HCT116 (cell line): ENCODE measurements at regions not wholly inside any gene's neighbourhood (a gene's known extent, or its start where the extent isn't known, plus 50 kb on each side); places are given as distances from the start of the nearest gene placed in this dataset.

Source experiments
- ATAC-seq: fragments of 200-7000 bp; cut with Tn5 transposase; 2 replicates; pipeline ENCODE4 v1.9.1; 2020; ENCODE audit warnings: mild to moderate bottlenecking, moderate library complexity
- BruUV-seq: library from RNA; stranded (reverse); fragments of 400-500 nt; replicated peaks from 2 replicates; lab custom pipeline; 2021; lab: Mats Ljungman, UMichigan
- CTCF ChIA-PET: fragments of 300-600 bp; sonication (Branson Sonifier 250); formaldehyde crosslinking; loops from one replicate; lab custom pipeline; 2021; ENCODE audit warnings: antibody characterized with exemption; lab: Charles Lee
- POLR2A ChIA-PET: fragments of 300-600, 350-600 bp; sonication (Branson Sonifier 250); formaldehyde crosslinking; loops from one replicate; lab custom pipeline; 2021; ENCODE audit warnings: antibody characterized with exemption; lab: Charles Lee
- RAD21 ChIA-PET, 2 experiments: fragments of 300-600 bp; sonication (Branson Sonifier 250); formaldehyde crosslinking; loops; one replicate each; lab custom pipeline; 2023; ENCODE audit warnings: low total read pairs in 2 of 2; ENCODE audit not compliant: uncharacterized antibody in 2 of 2, unreplicated experiment in 2 of 2, low non-redundant PET in 1 of 2; lab: Charles Lee
- DNase-seq: peaks from one replicate; pipeline ENCODE4 v3.0.0-alpha.2; 2010; ENCODE audit warnings: low read depth, low spot score
- H2AFZ ChIP-seq: fragments of 200-600 bp; shearing (Covaris generic), sonication (generic); 2 replicates; pipeline ENCODE4 v1.6.1; 2017; ENCODE audit warnings: low read depth, mixed run types, mixed read lengths, antibody characterized with exemption, low read length; ENCODE audit not compliant: poor library complexity, severe bottlenecking
- H3K27ac ChIP-seq: 2 replicates; pipeline ENCODE4 v1.5.1; 2012; ENCODE audit warnings: low read depth, low read length
- H3K27me3 ChIP-seq: fragments of 200-600 bp; sonication (generic); 2 replicates; pipeline ENCODE4 v1.6.1; 2016; ENCODE audit warnings: mixed run types, low read length, mixed read lengths; ENCODE audit not compliant: insufficient read depth
- H3K36me3 ChIP-seq, 2 experiments: fragments of 200-500 bp in 1 of 2; fragments of 200-600 bp in 1 of 2; sonication (Bioruptor generic) in 1 of 2; sonication (generic) in 1 of 2; 2 replicates each; pipeline versions ENCODE4 v1.5.1 to v1.6.1; 2014 to 2016; ENCODE audit warnings: low read length in 2 of 2, inconsistent platforms in 1 of 2, mixed read lengths in 1 of 2, mixed run types in 1 of 2; ENCODE audit not compliant: insufficient read depth in 2 of 2, control insufficient read depth in 1 of 2
- H3K4me1 ChIP-seq, 2 experiments: fragments of 200-600 bp in 1 of 2; sonication (generic) in 1 of 2; 2 replicates each; pipeline versions ENCODE4 v1.5.1 to v1.6.1; 2012 to 2017; ENCODE audit warnings: low read length in 2 of 2, inconsistent platforms in 1 of 2, mild to moderate bottlenecking in 1 of 2, mixed read lengths in 1 of 2, mixed run types in 1 of 2, moderate library complexity in 1 of 2; ENCODE audit not compliant: insufficient read depth in 2 of 2, control insufficient read depth in 1 of 2
- H3K4me2 ChIP-seq: fragments of 200-600 bp; sonication (generic); 2 replicates; pipeline ENCODE4 v1.6.1; 2017; ENCODE audit warnings: mixed run types, low read length, mixed read lengths
- H3K4me3 ChIP-seq, 2 experiments: fragments of 200-600 bp in 1 of 2; sonication (generic) in 1 of 2; replicated peaks in 1 of 2; 2 replicates each; pipeline ENCODE4 v1.5.1; 2011 to 2016; ENCODE audit warnings: low read length in 2 of 2, control low read depth in 1 of 2, low read depth in 1 of 2, mild to moderate bottlenecking in 1 of 2, mixed read lengths in 1 of 2, mixed run types in 1 of 2
- H3K79me2 ChIP-seq: fragments of 200-600 bp; sonication (generic); 2 replicates; pipeline ENCODE4 v1.6.1; 2017; ENCODE audit warnings: mild to moderate bottlenecking, mixed run types, low read length, moderate library complexity, mixed read lengths; ENCODE audit not compliant: insufficient read depth
- H3K9ac ChIP-seq: fragments of 200-600 bp; sonication (generic); 2 replicates; pipeline ENCODE4 v1.6.1; 2016; ENCODE audit warnings: low read length, mixed read lengths
- H3K9me2 ChIP-seq: fragments of 200-600 bp; sonication (generic), shearing (Covaris generic); 2 replicates; pipeline ENCODE4 v1.6.1; 2017; ENCODE audit warnings: mixed run types, mild to moderate bottlenecking, moderate library complexity; ENCODE audit not compliant: insufficient read depth
- H3K9me3 ChIP-seq, 2 experiments: fragments of 200-500 bp in 1 of 2; fragments of 200-600 bp in 1 of 2; sonication (Bioruptor generic) in 1 of 2; sonication (generic) in 1 of 2; 2 replicates each; pipeline ENCODE4 v1.6.1; 2014 to 2017; ENCODE audit warnings: low read length in 2 of 2, mixed read lengths in 2 of 2, inconsistent platforms in 1 of 2, low read depth in 1 of 2, mild to moderate bottlenecking in 1 of 2, mixed run types in 1 of 2, moderate library complexity in 1 of 2; ENCODE audit not compliant: control insufficient read depth in 1 of 2, insufficient read depth in 1 of 2
- H4K20me1 ChIP-seq: fragments of 200-600 bp; sonication (generic), shearing (Covaris generic); 2 replicates; pipeline ENCODE4 v1.6.1; 2017; ENCODE audit warnings: mixed run types, mild to moderate bottlenecking, moderate library complexity; ENCODE audit not compliant: insufficient read depth
- CBX3 ChIP-seq: IDR thresholded peaks from 2 replicates; pipeline ENCODE4 v1.6.1; 2012; ENCODE audit warnings: low read depth
- CEBPB ChIP-seq: IDR thresholded peaks from 2 replicates; pipeline ENCODE4 v1.6.1; 2012; ENCODE audit warnings: low read depth
- EGR1 ChIP-seq: IDR thresholded peaks from 2 replicates; pipeline ENCODE4 v1.6.1; 2012; ENCODE audit warnings: low read depth
- EZH2phosphoT487 ChIP-seq: fragments of 200-600 bp; IDR thresholded peaks from 2 replicates; pipeline ENCODE4 v1.6.1; 2018; ENCODE audit warnings: antibody characterized with exemption, borderline replicate concordance
- RAD21 ChIP-seq: IDR thresholded peaks from 2 replicates; pipeline ENCODE4 v1.6.1; 2012; ENCODE audit warnings: low read depth, mild to moderate bottlenecking
- SP1 ChIP-seq: IDR thresholded peaks from 2 replicates; pipeline ENCODE4 v1.6.1; 2012; ENCODE audit warnings: low read depth
- YY1 ChIP-seq: IDR thresholded peaks from 2 replicates; pipeline ENCODE4 v1.6.1; 2011; ENCODE audit warnings: low read length, low read depth, moderate library complexity, mild to moderate bottlenecking; ENCODE audit not compliant: insufficient replicate concordance; ENCODE audit errors: extremely low read depth
- ZFX ChIP-seq: fragments of 450-650 bp; IDR thresholded peaks from 2 replicates; pipeline ENCODE4 v1.6.1; 2017
- intact Hi-C: fragments of 100-400 bp; cut with micrococcal nuclease; formaldehyde crosslinking; loops from 2 replicates; pipeline ENCODE4 v1.10.0; 2022
- TF ChIP-seq, protein P1 (sequence below), 3 experiments: fragments of 200-600 bp in 1 of 3; sonication (generic) in 1 of 3; IDR thresholded peaks in 2 of 3; conservative IDR thresholded peaks in 1 of 3; 2 replicates each; pipeline ENCODE4 v1.5.1; 2012 to 2017; ENCODE audit warnings: low read depth in 2 of 3, low read length in 2 of 3, antibody characterized with exemption in 1 of 3, borderline replicate concordance in 1 of 3, control low read depth in 1 of 3, mild to moderate bottlenecking in 1 of 3, mixed read lengths in 1 of 3, mixed run types in 1 of 3, moderate library complexity in 1 of 3; ENCODE audit not compliant: insufficient read depth in 1 of 3
- TF ChIP-seq, protein P2 (sequence below): IDR thresholded peaks from 2 replicates; pipeline ENCODE4 v1.6.1; 2012; ENCODE audit warnings: low read depth
- TF ChIP-seq, protein P3 (sequence below): IDR thresholded peaks from 2 replicates; pipeline ENCODE4 v1.6.1; 2011; ENCODE audit warnings: mild to moderate bottlenecking, low read length, moderate library complexity; ENCODE audit not compliant: insufficient replicate concordance; ENCODE audit errors: extremely low read depth

DNA sequence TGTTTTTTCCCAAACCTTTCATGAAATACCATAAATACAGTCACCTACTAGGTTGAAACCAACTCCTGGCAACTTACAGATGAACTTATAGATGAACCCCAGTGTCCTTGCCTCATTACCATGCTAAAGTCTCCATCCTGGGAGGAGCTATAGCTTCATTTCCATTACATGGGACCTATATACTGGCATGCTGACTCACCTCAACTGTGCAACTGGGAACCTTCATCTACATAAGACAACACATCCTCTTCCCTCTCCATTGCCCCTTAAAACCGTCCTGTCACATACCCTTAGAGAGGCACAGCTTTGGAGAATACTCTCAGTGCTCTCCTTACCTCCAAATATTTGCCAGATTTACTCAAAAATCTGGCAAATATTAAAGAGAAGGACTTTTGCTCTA, 638.3 kb downstream of the HTR1A start:
- Histone ChIP-seq H3K27ac (no peak overlapping the region), H3K4me1 (no peaks in the 10 kb centered on the region), H4K20me1 (no peaks in the 10 kb centered on the region), H3K9me3 (peaks cover 4 to 5% of the 10 kb centered on the region in 2 experiments; a peak in 2 of 4 replicates), H3K4me3 (no peak overlapping the region)
- CTCF ChIA-PET, result no interaction called here
- TF ChIP-seq CBX3, result no peak
- TF ChIP-seq RAD21, result no peak
- TF ChIP-seq EGR1, result no peak
- TF ChIP-seq CEBPB, result no peak
- TF ChIP-seq, protein P1, sequence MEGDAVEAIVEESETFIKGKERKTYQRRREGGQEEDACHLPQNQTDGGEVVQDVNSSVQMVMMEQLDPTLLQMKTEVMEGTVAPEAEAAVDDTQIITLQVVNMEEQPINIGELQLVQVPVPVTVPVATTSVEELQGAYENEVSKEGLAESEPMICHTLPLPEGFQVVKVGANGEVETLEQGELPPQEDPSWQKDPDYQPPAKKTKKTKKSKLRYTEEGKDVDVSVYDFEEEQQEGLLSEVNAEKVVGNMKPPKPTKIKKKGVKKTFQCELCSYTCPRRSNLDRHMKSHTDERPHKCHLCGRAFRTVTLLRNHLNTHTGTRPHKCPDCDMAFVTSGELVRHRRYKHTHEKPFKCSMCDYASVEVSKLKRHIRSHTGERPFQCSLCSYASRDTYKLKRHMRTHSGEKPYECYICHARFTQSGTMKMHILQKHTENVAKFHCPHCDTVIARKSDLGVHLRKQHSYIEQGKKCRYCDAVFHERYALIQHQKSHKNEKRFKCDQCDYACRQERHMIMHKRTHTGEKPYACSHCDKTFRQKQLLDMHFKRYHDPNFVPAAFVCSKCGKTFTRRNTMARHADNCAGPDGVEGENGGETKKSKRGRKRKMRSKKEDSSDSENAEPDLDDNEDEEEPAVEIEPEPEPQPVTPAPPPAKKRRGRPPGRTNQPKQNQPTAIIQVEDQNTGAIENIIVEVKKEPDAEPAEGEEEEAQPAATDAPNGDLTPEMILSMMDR (IDR thresholded peaks at IDR 0.05 in 2 of 3, conservative IDR thresholded peaks at IDR 0.05 in 1 of 3; ENCODE audit: borderline replicate concordance in 1 of 3, insufficient read depth in 1 of 3, low read depth in 2 of 3, low read length in 2 of 3), result no peak
- TF ChIP-seq EZH2phosphoT487, result no peak
- no peak for TF ChIP-seq ZFX
- no peak for TF ChIP-seq YY1
- TF ChIP-seq, protein P2, sequence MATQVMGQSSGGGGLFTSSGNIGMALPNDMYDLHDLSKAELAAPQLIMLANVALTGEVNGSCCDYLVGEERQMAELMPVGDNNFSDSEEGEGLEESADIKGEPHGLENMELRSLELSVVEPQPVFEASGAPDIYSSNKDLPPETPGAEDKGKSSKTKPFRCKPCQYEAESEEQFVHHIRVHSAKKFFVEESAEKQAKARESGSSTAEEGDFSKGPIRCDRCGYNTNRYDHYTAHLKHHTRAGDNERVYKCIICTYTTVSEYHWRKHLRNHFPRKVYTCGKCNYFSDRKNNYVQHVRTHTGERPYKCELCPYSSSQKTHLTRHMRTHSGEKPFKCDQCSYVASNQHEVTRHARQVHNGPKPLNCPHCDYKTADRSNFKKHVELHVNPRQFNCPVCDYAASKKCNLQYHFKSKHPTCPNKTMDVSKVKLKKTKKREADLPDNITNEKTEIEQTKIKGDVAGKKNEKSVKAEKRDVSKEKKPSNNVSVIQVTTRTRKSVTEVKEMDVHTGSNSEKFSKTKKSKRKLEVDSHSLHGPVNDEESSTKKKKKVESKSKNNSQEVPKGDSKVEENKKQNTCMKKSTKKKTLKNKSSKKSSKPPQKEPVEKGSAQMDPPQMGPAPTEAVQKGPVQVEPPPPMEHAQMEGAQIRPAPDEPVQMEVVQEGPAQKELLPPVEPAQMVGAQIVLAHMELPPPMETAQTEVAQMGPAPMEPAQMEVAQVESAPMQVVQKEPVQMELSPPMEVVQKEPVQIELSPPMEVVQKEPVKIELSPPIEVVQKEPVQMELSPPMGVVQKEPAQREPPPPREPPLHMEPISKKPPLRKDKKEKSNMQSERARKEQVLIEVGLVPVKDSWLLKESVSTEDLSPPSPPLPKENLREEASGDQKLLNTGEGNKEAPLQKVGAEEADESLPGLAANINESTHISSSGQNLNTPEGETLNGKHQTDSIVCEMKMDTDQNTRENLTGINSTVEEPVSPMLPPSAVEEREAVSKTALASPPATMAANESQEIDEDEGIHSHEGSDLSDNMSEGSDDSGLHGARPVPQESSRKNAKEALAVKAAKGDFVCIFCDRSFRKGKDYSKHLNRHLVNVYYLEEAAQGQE, result no peak
- TF ChIP-seq, protein P3, sequence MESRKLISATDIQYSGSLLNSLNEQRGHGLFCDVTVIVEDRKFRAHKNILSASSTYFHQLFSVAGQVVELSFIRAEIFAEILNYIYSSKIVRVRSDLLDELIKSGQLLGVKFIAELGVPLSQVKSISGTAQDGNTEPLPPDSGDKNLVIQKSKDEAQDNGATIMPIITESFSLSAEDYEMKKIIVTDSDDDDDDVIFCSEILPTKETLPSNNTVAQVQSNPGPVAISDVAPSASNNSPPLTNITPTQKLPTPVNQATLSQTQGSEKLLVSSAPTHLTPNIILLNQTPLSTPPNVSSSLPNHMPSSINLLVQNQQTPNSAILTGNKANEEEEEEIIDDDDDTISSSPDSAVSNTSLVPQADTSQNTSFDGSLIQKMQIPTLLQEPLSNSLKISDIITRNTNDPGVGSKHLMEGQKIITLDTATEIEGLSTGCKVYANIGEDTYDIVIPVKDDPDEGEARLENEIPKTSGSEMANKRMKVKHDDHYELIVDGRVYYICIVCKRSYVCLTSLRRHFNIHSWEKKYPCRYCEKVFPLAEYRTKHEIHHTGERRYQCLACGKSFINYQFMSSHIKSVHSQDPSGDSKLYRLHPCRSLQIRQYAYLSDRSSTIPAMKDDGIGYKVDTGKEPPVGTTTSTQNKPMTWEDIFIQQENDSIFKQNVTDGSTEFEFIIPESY, result no peak
- TF ChIP-seq SP1, result no peak
- TF ChIP-seq, all 23 proteins: peak for 0
- Histone ChIP-seq H3K27me3 (no peaks in the 10 kb centered on the region), H3K36me3 (no peaks in the 10 kb centered on the region), H2AFZ (no peak overlapping the region), H3K9ac (no peak overlapping the region), H3K9me2 (no peaks in the 10 kb centered on the region), H3K4me2 (no peak overlapping the region), H3K79me2 (no peaks in the 10 kb centered on the region)
- no peak for ATAC-seq
- no TSS peak for BruUV-seq
- no peak for DNase-seq
- intact Hi-C loops, result no loop called here
- RAD21 ChIA-PET, result no interaction called here
- POLR2A ChIA-PET, result no interaction called here
